ENCODE measurements at regions not wholly inside any gene's neighbourhood (a gene's known extent, or its start where the extent isn't known, plus 50 kb on each side); places are given as distances from the start of the nearest gene placed in this dataset.

GRCh38 chr5:40071870-40072269, 607.8 kb upstream of the PTGER4 start:
- H3K36me3 ChIP-seq (replicated peaks; ENCODE audit: insufficient read depth, low read length): no peaks in the 10 kb centered on the region
- no peaks in the 10 kb centered on the region for H3K27me3 ChIP-seq (replicated peaks; ENCODE audit: insufficient read depth, low read length)
- no peaks in the 10 kb centered on the region for H3K4me1 ChIP-seq (ENCODE audit: low read length)
- H3K9me3 ChIP-seq (replicated peaks; ENCODE audit: insufficient read depth, low read length): no peaks in the 10 kb centered on the region
- no peak for DNase-seq
- no peak overlapping the region for H2AFZ ChIP-seq (ENCODE audit: low read length)
- H3K9me2 ChIP-seq (replicated peaks; ENCODE audit: insufficient read depth, low read length): no peaks in the 10 kb centered on the region
- no peaks in the 10 kb centered on the region for H3K79me2 ChIP-seq (ENCODE audit: low read length)
- no peaks in the 10 kb centered on the region for H4K20me1 ChIP-seq (ENCODE audit: insufficient read depth, low read length)
- TF ChIP-seq EZH2 (optimal IDR thresholded peaks at IDR 0.05; ENCODE audit: low read depth, low read length): no peak
- no peak for TF ChIP-seq CTCF (IDR thresholded peaks at IDR 0.05; ENCODE audit: low read length)
- TF ChIP-seq EZH2phosphoT487 (IDR thresholded peaks at IDR 0.05; ENCODE audit: low read length): no peak
- H3K4me3 ChIP-seq (ENCODE audit: low read length): no peak overlapping the region
- H3K9ac ChIP-seq (ENCODE audit: low read length): no peak overlapping the region
- H3K27ac ChIP-seq (ENCODE audit: low read length): no peak overlapping the region
- no peaks in the 10 kb centered on the region for H3F3A ChIP-seq (ENCODE audit: insufficient read depth, low read length)
- H3K4me2 ChIP-seq (ENCODE audit: low read depth, low read length): no peak overlapping the region

GRCh38 chr5:40066616-40067015, 613.1 kb upstream of the PTGER4 start:
- Histone ChIP-seq H3K4me1 (ENCODE audit: low read length) (no peaks in the 10 kb centered on the region), H3K27ac (ENCODE audit: low read length) (no peak overlapping the region)
- TF ChIP-seq CTCF (IDR thresholded peaks at IDR 0.05; ENCODE audit: low read length) (no peak), EZH2 (optimal IDR thresholded peaks at IDR 0.05; ENCODE audit: low read depth, low read length) (no peak)

GRCh38 chr5:40052808-40053207, 626.9 kb upstream of the PTGER4 start:
- Histone ChIP-seq H3K79me2 (ENCODE audit: low read length) (no peaks in the 10 kb centered on the region), H3K27me3 (replicated peaks; ENCODE audit: insufficient read depth, low read length) (no peaks in the 10 kb centered on the region), H3K9me3 (replicated peaks; ENCODE audit: insufficient read depth, low read length) (no peaks in the 10 kb centered on the region), H3K9ac (ENCODE audit: low read length) (no peak overlapping the region), H4K20me1 (ENCODE audit: insufficient read depth, low read length) (no peaks in the 10 kb centered on the region), H3K4me3 (ENCODE audit: low read length) (no peak overlapping the region), H3K27ac (ENCODE audit: low read length) (no peak overlapping the region), H3K36me3 (replicated peaks; ENCODE audit: insufficient read depth, low read length) (no peaks in the 10 kb centered on the region), H2AFZ (ENCODE audit: low read length) (no peak overlapping the region), H3K9me2 (replicated peaks; ENCODE audit: insufficient read depth, low read length) (no peaks in the 10 kb centered on the region), H3K4me1 (ENCODE audit: low read length) (no peaks in the 10 kb centered on the region), H3F3A (ENCODE audit: insufficient read depth, low read length) (no peaks in the 10 kb centered on the region), H3K4me2 (ENCODE audit: low read depth, low read length) (no peak overlapping the region)
- TF ChIP-seq CTCF (IDR thresholded peaks at IDR 0.05; ENCODE audit: low read length) (no peak), EZH2 (optimal IDR thresholded peaks at IDR 0.05; ENCODE audit: low read depth, low read length) (no peak), EZH2phosphoT487 (IDR thresholded peaks at IDR 0.05; ENCODE audit: low read length) (no peak)
- no peak for DNase-seq

More at GRCh38 chr5:40066616-40067015, 613.1 kb upstream of the PTGER4 start:
- no peak overlapping the region for H3K4me2 ChIP-seq (ENCODE audit: low read depth, low read length)
- DNase-seq: no peak
- no peak overlapping the region for H3K4me3 ChIP-seq (ENCODE audit: low read length)
- no peaks in the 10 kb centered on the region for H3K9me2 ChIP-seq (replicated peaks; ENCODE audit: insufficient read depth, low read length)
- no peaks in the 10 kb centered on the region for H3K79me2 ChIP-seq (ENCODE audit: low read length)
- H3K9ac ChIP-seq (ENCODE audit: low read length): no peak overlapping the region
- no peak overlapping the region for H2AFZ ChIP-seq (ENCODE audit: low read length)
- H3K36me3 ChIP-seq (replicated peaks; ENCODE audit: insufficient read depth, low read length): no peaks in the 10 kb centered on the region
- no peaks in the 10 kb centered on the region for H3F3A ChIP-seq (ENCODE audit: insufficient read depth, low read length)
- no peaks in the 10 kb centered on the region for H4K20me1 ChIP-seq (ENCODE audit: insufficient read depth, low read length)
- H3K27me3 ChIP-seq (replicated peaks; ENCODE audit: insufficient read depth, low read length): no peaks in the 10 kb centered on the region
- no peaks in the 10 kb centered on the region for H3K9me3 ChIP-seq (replicated peaks; ENCODE audit: insufficient read depth, low read length)

Data from MM.1S (cell line).